ENCODE measurements at regions not wholly inside any gene's neighbourhood (a gene's known extent, or its start where the extent isn't known, plus 50 kb on each side); places are given as distances from the start of the nearest gene placed in this dataset.

DNA sequence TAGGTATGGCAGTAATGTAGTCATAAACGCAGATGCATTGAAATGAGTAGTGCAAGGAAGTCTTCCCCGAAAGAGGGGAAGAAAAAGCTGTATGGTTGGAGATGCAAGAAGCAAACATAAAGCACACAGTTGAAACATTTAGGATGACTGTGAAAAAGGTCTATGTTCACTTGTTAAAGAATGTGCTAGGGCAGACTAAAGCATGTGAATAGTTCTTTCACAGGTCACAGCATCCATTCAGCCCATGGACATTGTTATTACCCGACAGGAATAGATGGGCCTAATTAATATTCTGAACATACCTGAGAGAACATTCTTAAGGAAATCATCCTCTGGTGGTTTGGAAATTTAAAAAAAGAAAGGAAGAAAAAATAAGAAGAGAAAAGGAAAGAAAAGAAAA lies 595.2 kb downstream of the ZIC1 start:
- Histone ChIP-seq H2AK5ac (ENCODE audit: low read depth, low read length) (no peak overlapping the region), H3K9ac (ENCODE audit: low read depth, low read length) (no peak overlapping the region), H2AFZ (replicated peaks; ENCODE audit: low read length, poor library complexity) (no peak overlapping the region), H3K18ac (ENCODE audit: low read depth, low read length) (no peak overlapping the region), H4K5ac (ENCODE audit: low read depth, low read length) (no peak overlapping the region), H3K9me3 (ENCODE audit: control insufficient read depth, insufficient read depth, low read length) (no peaks in the 10 kb centered on the region), H3K36me3 (ENCODE audit: control insufficient read depth, insufficient read depth, low read length) (no peaks in the 10 kb centered on the region), H3K23ac (ENCODE audit: low read depth, low read length) (no peak overlapping the region), H3K14ac (replicated peaks; ENCODE audit: low read depth, low read length) (no peak overlapping the region), H2BK120ac (ENCODE audit: low read depth, low read length) (no peak overlapping the region), H3K4ac (ENCODE audit: low read depth, low read length) (no peak overlapping the region), H3K27ac (ENCODE audit: insufficient read depth, low read length) (no peak overlapping the region), H3K4me3 (ENCODE audit: insufficient read depth, low read depth, low read length) (no peak overlapping the region), H3K4me1 (ENCODE audit: control insufficient read depth, insufficient read depth, low read length) (no peaks in the 10 kb centered on the region), H3K79me1 (ENCODE audit: low read depth in 1 of 2, low read length in 2 of 2) (no peaks in the 10 kb centered on the region), H4K91ac (ENCODE audit: insufficient read depth, low read depth, low read length) (no peak overlapping the region), H3K56ac (ENCODE audit: extremely low read depth, insufficient read depth, low read length) (no peak overlapping the region), H3K27me3 (ENCODE audit: control insufficient read depth, insufficient read depth, low read length) (no peaks in the 10 kb centered on the region), H2BK5ac (ENCODE audit: low read depth, low read length, poor library complexity, severe bottlenecking) (no peak overlapping the region), H2BK20ac (ENCODE audit: low read depth, low read length) (no peak overlapping the region), H3K4me2 (ENCODE audit: low read depth, low read length) (no peak overlapping the region), H2BK15ac (ENCODE audit: low read depth, low read length) (no peak overlapping the region), H4K8ac (ENCODE audit: low read depth in 2 of 2, low read length in 2 of 2) (no peak overlapping the region), H4K20me1 (ENCODE audit: insufficient read depth, low read length) (no peaks in the 10 kb centered on the region), H2AK9ac (replicated peaks; ENCODE audit: low read depth, low read length, poor library complexity) (no peak overlapping the region), H3K9me1 (ENCODE audit: insufficient read depth, low read length) (no peaks in the 10 kb centered on the region)
- ChIA-PET POLR2A (ENCODE audit: unreplicated experiment) (no interaction called here), CTCF (no interaction called here)
- WGBS, 2 experiments (ENCODE audit: extremely low coverage in 2 of 2, insufficient read length in 1 of 2): no CpG with 5 or more reads among the region's 3 CpGs
- in situ Hi-C loops (cut with MboI; ENCODE audit: low sequenced_read_pairs): no loop called here
- dilution Hi-C loops (cut with HindIII; ENCODE audit: low sequenced_read_pairs, unreplicated experiment): no loop called here
- TF ChIP-seq POLR2A (IDR thresholded peaks at IDR 0.05; ENCODE audit: low read depth, low read length) (no peak), MAFK (IDR thresholded peaks at IDR 0.05; ENCODE audit: low read depth, low read length) (no peak), CEBPB (IDR thresholded peaks at IDR 0.05; ENCODE audit: low read depth, low read length) (no peak), CHD1 (IDR thresholded peaks at IDR 0.05; ENCODE audit: low read depth, low read length) (no peak), BHLHE40 (IDR thresholded peaks at IDR 0.05; ENCODE audit: low read depth, low read length) (no peak), RCOR1 (IDR thresholded peaks at IDR 0.05; ENCODE audit: insufficient replicate concordance, low read length) (no peak), RAD21 (IDR thresholded peaks at IDR 0.05; ENCODE audit: low read length) (no peak), FOS (IDR thresholded peaks at IDR 0.05; ENCODE audit: low read depth, low read length) (no peak), NFE2L2 (IDR thresholded peaks at IDR 0.05; ENCODE audit: low read depth, low read length) (no peak), USF2 (IDR thresholded peaks at IDR 0.05; ENCODE audit: low read depth, low read length) (no peak), CTCF (conservative IDR thresholded peaks at IDR 0.05; ENCODE audit: low read depth, low read length) (no peak), MAZ (IDR thresholded peaks at IDR 0.05; ENCODE audit: borderline replicate concordance, low read depth, low read length) (no peak), RFX5 (IDR thresholded peaks at IDR 0.05; ENCODE audit: low read depth, low read length) (no peak), MXI1 (IDR thresholded peaks at IDR 0.05; ENCODE audit: borderline replicate concordance, low read depth, low read length) (no peak), SMC3 (IDR thresholded peaks at IDR 0.05; ENCODE audit: low read depth, low read length) (no peak)
- TF ChIP-seq, protein P1, sequence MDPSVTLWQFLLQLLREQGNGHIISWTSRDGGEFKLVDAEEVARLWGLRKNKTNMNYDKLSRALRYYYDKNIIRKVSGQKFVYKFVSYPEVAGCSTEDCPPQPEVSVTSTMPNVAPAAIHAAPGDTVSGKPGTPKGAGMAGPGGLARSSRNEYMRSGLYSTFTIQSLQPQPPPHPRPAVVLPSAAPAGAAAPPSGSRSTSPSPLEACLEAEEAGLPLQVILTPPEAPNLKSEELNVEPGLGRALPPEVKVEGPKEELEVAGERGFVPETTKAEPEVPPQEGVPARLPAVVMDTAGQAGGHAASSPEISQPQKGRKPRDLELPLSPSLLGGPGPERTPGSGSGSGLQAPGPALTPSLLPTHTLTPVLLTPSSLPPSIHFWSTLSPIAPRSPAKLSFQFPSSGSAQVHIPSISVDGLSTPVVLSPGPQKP (IDR thresholded peaks at IDR 0.05; ENCODE audit: borderline replicate concordance, low read depth, low read length): no peak
- intact Hi-C loops (cut with micrococcal nuclease): no loop called here
- no TSS peak for BruUV-seq (replicated peaks)
- no peak for ATAC-seq (ENCODE audit: low read depth)
- DNase-seq: no peak

Measured in IMR-90 (cell line).